HEK293 (cell line): ENCODE measurements at regions not wholly inside any gene's neighbourhood (a gene's known extent, or its start where the extent isn't known, plus 50 kb on each side); places are given as distances from the start of the nearest gene placed in this dataset.
A peak's percentile ranks its signal among the peaks of the same experiment; 100 is the strongest.
"Not testable (repeated sequence)": the region's sequence is repeated elsewhere in the genome, so short reads cannot be mapped to it uniquely, and the experiment has no call there.

Experiments
- CTCF ChIA-PET: fragments of 350-600 bp; formaldehyde crosslinking; extraction: SDS; loops from one replicate; lab custom pipeline; 2021; ENCODE audit warnings: antibody characterized with exemption; lab: Yijun Ruan, JAX
- POLR2A ChIA-PET: fragments of 300-600 bp; formaldehyde crosslinking; extraction: SDS; loops from one replicate; lab custom pipeline; 2020; ENCODE audit warnings: antibody characterized with exemption, inconsistent platforms; lab: Yijun Ruan, JAX
- H3K27ac ChIP-seq: fragments of 200-500 bp; sonication (Bioruptor generic); 2 replicates; pipeline ENCODE4 v1.5.1; 2014; ENCODE audit warnings: low read depth, low read length, control low read depth, inconsistent platforms; ENCODE audit errors: extremely low read depth
- H3K36me3 ChIP-seq, 2 experiments: fragments of 200-500 bp in 1 of 2; sonication (Bioruptor generic) in 1 of 2; 1 replicate in 1 of 2; 2 replicates in 1 of 2; pipeline ENCODE4 v1.5.1; 2014 to 2017; ENCODE audit warnings: inconsistent platforms in 2 of 2, low read length in 2 of 2; ENCODE audit not compliant: control insufficient read depth in 2 of 2, insufficient read depth in 1 of 2
- H3K4me1 ChIP-seq: fragments of 200-500 bp; sonication (Bioruptor generic); 2 replicates; pipeline ENCODE4 v1.5.1; 2014; ENCODE audit warnings: mild to moderate bottlenecking, low read length, inconsistent platforms; ENCODE audit not compliant: control insufficient read depth, insufficient read depth
- H3K4me3 ChIP-seq: 2 replicates; pipeline ENCODE4 v1.5.1; 2011; ENCODE audit warnings: low read depth, mild to moderate bottlenecking, control low read depth, low read length, moderate library complexity
- H3K9me3 ChIP-seq: fragments of 200-500 bp; sonication (Bioruptor generic); 2 replicates; pipeline ENCODE4 v1.5.1; 2014; ENCODE audit warnings: low read depth, low read length, inconsistent platforms; ENCODE audit not compliant: control insufficient read depth, insufficient read depth
- ATF2 ChIP-seq: fragments of 450-650 bp; formaldehyde crosslinking; IDR thresholded peaks from 2 replicates; pipeline ENCODE4 v1.5.1; 2016; ENCODE audit warnings: missing biosample characterization, missing genetic modification characterization, low read depth
- EGR2 ChIP-seq: fragments of 450-650 bp; formaldehyde crosslinking; IDR thresholded peaks from 2 replicates; pipeline ENCODE4 v1.5.1; 2016; ENCODE audit warnings: low read depth, missing biosample characterization, missing genetic modification characterization
- IKZF3 ChIP-seq: fragments of 450-650 bp; IDR thresholded peaks from 2 replicates; pipeline ENCODE4 v1.5.0; 2018; ENCODE audit warnings: missing biosample characterization, mild to moderate bottlenecking, missing genetic modification characterization, moderate library complexity
- KLF1 ChIP-seq: fragments of 450-650 bp; formaldehyde crosslinking; IDR thresholded peaks from 2 replicates; pipeline ENCODE4 v1.5.1; 2016; ENCODE audit warnings: missing biosample characterization, missing genetic modification characterization
- KLF7 ChIP-seq: fragments of 450-650 bp; formaldehyde crosslinking; IDR thresholded peaks from 2 replicates; pipeline ENCODE4 v1.5.1; 2016; ENCODE audit warnings: missing biosample characterization, missing genetic modification characterization, borderline replicate concordance
- WT1 ChIP-seq: fragments of 450-650 bp; formaldehyde crosslinking; IDR thresholded peaks from 2 replicates; pipeline ENCODE4 v1.5.1; 2016; ENCODE audit warnings: missing biosample characterization, missing genetic modification characterization
- ZBTB48 ChIP-seq: fragments of 450-650 bp; formaldehyde crosslinking; IDR thresholded peaks from 2 replicates; pipeline ENCODE4 v1.5.1; 2016; ENCODE audit warnings: missing biosample characterization, missing genetic modification characterization
- ZBTB6 ChIP-seq: fragments of 450-650 bp; formaldehyde crosslinking; IDR thresholded peaks from 2 replicates; pipeline ENCODE4 v1.5.1; 2017; ENCODE audit warnings: missing biosample characterization, missing genetic modification characterization
- ZFHX2 ChIP-seq: fragments of 450-650 bp; formaldehyde crosslinking; conservative IDR thresholded peaks from 2 replicates; pipeline ENCODE4 v1.5.1; 2016; ENCODE audit warnings: missing biosample characterization, missing genetic modification characterization
- ZFP37 ChIP-seq: fragments of 450-650 bp; formaldehyde crosslinking; IDR thresholded peaks from 2 replicates; pipeline ENCODE4 v1.5.1; 2016; ENCODE audit warnings: missing biosample characterization, missing genetic modification characterization
- ZNF132 ChIP-seq: fragments of 450-650 bp; formaldehyde crosslinking; IDR thresholded peaks from 2 replicates; pipeline ENCODE4 v1.5.1; 2017; ENCODE audit warnings: missing biosample characterization, missing genetic modification characterization, borderline replicate concordance
- ZNF174 ChIP-seq: fragments of 450-650 bp; formaldehyde crosslinking; IDR thresholded peaks from 2 replicates; pipeline ENCODE4 v1.5.0; 2017; ENCODE audit warnings: missing biosample characterization, mild to moderate bottlenecking, missing genetic modification characterization
- ZNF324 ChIP-seq: fragments of 450-650 bp; formaldehyde crosslinking; IDR thresholded peaks from 2 replicates; pipeline ENCODE4 v1.5.1; 2016; ENCODE audit warnings: missing biosample characterization, missing genetic modification characterization
- ZNF335 ChIP-seq: fragments of 450-650 bp; formaldehyde crosslinking; conservative IDR thresholded peaks from 2 replicates; pipeline ENCODE4 v1.5.1; 2016; ENCODE audit warnings: missing biosample characterization, missing genetic modification characterization
- ZNF391 ChIP-seq: fragments of 450-650 bp; formaldehyde crosslinking; IDR thresholded peaks from 2 replicates; pipeline ENCODE4 v1.5.1; 2016; ENCODE audit warnings: low read depth, missing biosample characterization, missing genetic modification characterization, borderline replicate concordance
- ZNF404 ChIP-seq: fragments of 450-650 bp; formaldehyde crosslinking; IDR thresholded peaks from 2 replicates; pipeline ENCODE4 v1.5.1; 2017; ENCODE audit warnings: missing biosample characterization, missing genetic modification characterization
- ZNF433 ChIP-seq: fragments of 450-650 bp; formaldehyde crosslinking; IDR thresholded peaks from 2 replicates; pipeline ENCODE4 v1.5.1; 2016; ENCODE audit warnings: missing biosample characterization, missing genetic modification characterization, low read depth
- ZNF48 ChIP-seq: fragments of 450-650 bp; formaldehyde crosslinking; IDR thresholded peaks from 2 replicates; pipeline ENCODE4 v1.5.1; 2016; ENCODE audit warnings: missing biosample characterization, missing genetic modification characterization
- ZNF555 ChIP-seq: fragments of 450-650 bp; formaldehyde crosslinking; conservative IDR thresholded peaks from 2 replicates; pipeline ENCODE4 v1.5.1; 2017; ENCODE audit warnings: missing biosample characterization, mild to moderate bottlenecking, missing genetic modification characterization, inconsistent platforms
- ZNF623 ChIP-seq: fragments of 450-650 bp; formaldehyde crosslinking; IDR thresholded peaks from 2 replicates; pipeline ENCODE4 v1.5.1; 2016; ENCODE audit warnings: missing biosample characterization, missing genetic modification characterization
- ZNF692 ChIP-seq: fragments of 450-650 bp; formaldehyde crosslinking; IDR thresholded peaks from 2 replicates; pipeline ENCODE4 v1.5.1; 2016; ENCODE audit warnings: missing biosample characterization, missing genetic modification characterization
- ZNF707 ChIP-seq: fragments of 450-650 bp; formaldehyde crosslinking; IDR thresholded peaks from 2 replicates; pipeline ENCODE4 v1.5.1; 2016; ENCODE audit warnings: missing biosample characterization, missing genetic modification characterization
- ZXDB ChIP-seq: fragments of 450-650 bp; formaldehyde crosslinking; IDR thresholded peaks from 2 replicates; pipeline ENCODE4 v1.5.1; 2016; ENCODE audit warnings: missing biosample characterization, missing genetic modification characterization

DNA sequence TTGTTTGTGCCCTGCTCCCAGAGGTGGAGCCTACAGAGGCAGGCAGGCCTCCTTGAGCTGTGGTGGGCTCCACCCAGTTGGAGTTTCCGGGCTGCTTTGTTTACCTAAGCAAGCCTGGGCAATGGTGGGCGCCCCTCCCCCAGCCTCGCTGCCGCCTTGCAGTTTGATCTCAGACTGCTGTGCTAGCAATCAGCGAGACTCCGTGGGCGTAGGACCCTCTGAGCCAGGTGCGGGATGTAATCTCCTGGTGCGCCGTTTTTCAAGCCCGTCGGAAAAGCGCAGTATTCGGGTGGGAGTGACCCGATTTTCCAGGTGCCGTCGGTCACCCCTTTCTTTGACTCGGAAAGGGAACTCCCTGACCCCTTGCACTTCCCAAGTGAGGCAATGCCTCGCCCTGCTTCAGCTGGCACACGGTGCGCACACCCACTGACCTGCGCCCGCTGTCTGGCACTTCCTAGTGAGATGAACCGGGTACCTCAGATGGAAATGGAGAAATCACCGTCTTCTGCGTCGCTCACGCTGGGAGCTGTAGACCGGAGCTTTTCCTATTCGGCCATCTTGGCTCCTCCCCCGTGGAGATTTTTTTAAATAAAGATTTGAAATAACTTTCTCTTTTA is 189.2 kb upstream of the WSB1 start:
- H3K4me3 ChIP-seq, H3K4me1 ChIP-seq, POLR2A ChIA-PET, H3K27ac ChIP-seq, CTCF ChIA-PET, H3K9me3 ChIP-seq, H3K36me3 ChIP-seq: not testable (repeated sequence)
- TF ChIP-seq WT1 (tag by site-specific recombination) (0 out of 2 replicates have a peak, but pooled peaks have one; percentile 14), ZNF335 (tag by site-specific recombination) (0 out of 2 replicates have a peak, but pooled peaks have one; percentile 22), KLF1 (tag by site-specific recombination) (peak; percentile 66), ZNF692 (peak; percentile 39; the same call in 1 of the 2 replicates), EGR2 (tag by site-specific recombination) (0 out of 2 replicates have a peak, but pooled peaks have one; percentile 32), ZBTB48 (tag by site-specific recombination) (peak; percentile 33; the same call in 1 of the 2 replicates), ZFHX2 (tag by site-specific recombination) (peak; percentile 62)

GRCh38 chr17:27105636-27106035 is 188.3 kb upstream of the WSB1 start:
- Histone ChIP-seq H3K4me3 (no peak overlapping the region), H3K4me1 (no peaks in the 10 kb centered on the region), H3K9me3 (no peaks in the 10 kb centered on the region), H3K36me3 (no peaks in the 10 kb centered on the region), H3K27ac (no peak overlapping the region)
- TF ChIP-seq ZFP37 (tag by site-specific recombination) (no peak), ZNF555 (tag by site-specific recombination) (no peak), ZNF433 (no peak), IKZF3 (no peak), ZBTB6 (tag by site-specific recombination) (no peak), ZNF48 (tag by site-specific recombination) (no peak), ZNF391 (tag by site-specific recombination) (no peak), ZNF174 (no peak), ZXDB (tag by site-specific recombination) (no peak), ZNF707 (no peak)
- POLR2A ChIA-PET = no interaction called here
- CTCF ChIA-PET = interaction anchor here (0.7 kb wide), 1 partner anchor 130 kb away, joined by 4 read pairs; no protein-coding TSS in a partner anchor

DNA sequence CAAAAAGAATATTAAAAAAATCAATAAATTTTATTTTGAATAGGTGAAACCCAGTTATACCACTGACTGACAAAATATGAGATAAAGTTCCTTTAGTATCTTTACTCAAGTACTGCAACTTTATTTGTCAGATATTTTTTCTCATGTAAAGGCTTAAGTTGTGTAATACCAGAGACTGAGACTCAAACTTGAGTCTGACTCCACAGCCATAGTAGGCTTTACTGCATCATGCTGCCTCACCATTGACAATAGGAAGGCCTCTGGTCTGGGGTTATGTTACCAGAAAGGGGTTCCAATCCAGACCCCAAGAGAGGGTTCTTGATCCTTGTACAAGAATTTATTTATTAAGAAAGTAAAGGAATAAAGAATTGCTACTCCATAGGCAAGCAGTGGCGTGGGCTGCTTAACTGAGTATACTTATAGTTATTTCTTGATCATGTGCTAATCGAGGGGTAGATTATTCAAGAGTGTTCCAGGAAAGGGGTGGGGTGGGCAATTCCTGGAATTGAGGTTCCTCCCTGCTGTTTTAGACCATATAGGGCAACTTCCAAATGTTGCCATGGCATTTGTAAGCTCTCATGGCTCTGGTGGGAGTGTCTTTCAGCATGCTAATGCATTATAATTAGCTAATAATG is 187.4 kb upstream of the WSB1 start:
- POLR2A ChIA-PET = no interaction called here
- H3K9me3 ChIP-seq = no peaks in the 10 kb centered on the region
- TF ChIP-seq KLF7 (tag by site-specific recombination) (no peak), ZNF623 (tag by site-specific recombination) (no peak), ZNF404 (no peak), ZNF324 (tag by site-specific recombination) (no peak), ATF2 (tag by site-specific recombination) (no peak), ZNF132 (tag by site-specific recombination) (no peak)
- TF ChIP-seq, all 188 proteins: peak for 0
- H3K4me3 ChIP-seq = no peak overlapping the region
- H3K4me1 ChIP-seq = no peaks in the 10 kb centered on the region
- no peak overlapping the region for H3K27ac ChIP-seq
- H3K36me3 ChIP-seq = no peaks in the 10 kb centered on the region
- CTCF ChIA-PET = no interaction called here
